ENCODE measurements at regions not wholly inside any gene's neighbourhood (a gene's known extent, or its start where the extent isn't known, plus 50 kb on each side); places are given as distances from the start of the nearest gene placed in this dataset.

DNA sequence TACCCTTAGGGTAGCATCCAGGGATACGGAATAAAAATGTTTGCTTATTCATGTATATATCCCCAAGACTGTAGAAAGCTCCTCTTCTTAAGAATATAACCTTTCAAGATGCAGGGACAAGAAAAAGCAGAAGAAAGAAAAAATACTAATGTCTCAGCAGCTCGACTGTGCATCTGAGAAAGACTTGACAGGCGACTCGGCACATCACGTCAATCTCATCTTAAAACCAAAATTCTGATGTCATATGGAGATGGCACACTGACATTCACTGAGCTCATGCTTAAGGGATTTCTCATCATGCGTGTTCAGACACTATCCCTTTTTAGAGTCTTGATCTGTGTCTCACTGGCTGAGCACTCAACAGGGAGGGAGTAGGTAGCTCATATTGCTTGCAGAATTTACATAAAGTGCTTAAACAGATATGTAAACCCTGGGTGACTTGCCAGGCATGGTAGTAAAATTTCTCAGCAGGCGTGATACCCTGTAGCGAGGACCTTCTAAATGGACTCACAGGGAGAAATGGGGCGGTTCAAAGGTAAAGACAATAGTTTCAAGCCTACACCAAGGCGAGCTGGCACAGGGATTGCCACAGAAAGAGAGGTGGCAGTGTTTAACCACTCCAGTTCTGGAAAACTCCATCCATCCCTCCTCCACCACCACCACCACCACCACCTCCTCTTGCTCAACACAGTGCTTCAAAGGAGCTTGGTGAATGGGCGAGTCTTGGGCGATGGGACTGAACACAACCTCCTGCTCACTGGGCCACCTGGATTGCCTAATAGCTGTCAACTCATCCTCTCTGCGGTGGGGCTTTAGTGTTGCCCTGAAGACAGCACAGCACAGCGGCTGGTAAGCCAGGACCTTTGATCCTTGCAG, 330.5 kb downstream of the TFAP2A start:
- TF ChIP-seq, protein P1, sequence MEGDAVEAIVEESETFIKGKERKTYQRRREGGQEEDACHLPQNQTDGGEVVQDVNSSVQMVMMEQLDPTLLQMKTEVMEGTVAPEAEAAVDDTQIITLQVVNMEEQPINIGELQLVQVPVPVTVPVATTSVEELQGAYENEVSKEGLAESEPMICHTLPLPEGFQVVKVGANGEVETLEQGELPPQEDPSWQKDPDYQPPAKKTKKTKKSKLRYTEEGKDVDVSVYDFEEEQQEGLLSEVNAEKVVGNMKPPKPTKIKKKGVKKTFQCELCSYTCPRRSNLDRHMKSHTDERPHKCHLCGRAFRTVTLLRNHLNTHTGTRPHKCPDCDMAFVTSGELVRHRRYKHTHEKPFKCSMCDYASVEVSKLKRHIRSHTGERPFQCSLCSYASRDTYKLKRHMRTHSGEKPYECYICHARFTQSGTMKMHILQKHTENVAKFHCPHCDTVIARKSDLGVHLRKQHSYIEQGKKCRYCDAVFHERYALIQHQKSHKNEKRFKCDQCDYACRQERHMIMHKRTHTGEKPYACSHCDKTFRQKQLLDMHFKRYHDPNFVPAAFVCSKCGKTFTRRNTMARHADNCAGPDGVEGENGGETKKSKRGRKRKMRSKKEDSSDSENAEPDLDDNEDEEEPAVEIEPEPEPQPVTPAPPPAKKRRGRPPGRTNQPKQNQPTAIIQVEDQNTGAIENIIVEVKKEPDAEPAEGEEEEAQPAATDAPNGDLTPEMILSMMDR (IDR thresholded peaks at IDR 0.05; ENCODE audit: low read depth, low read length, missing input control): no peak
- no peak for TF ChIP-seq TAF1 (conservative IDR thresholded peaks at IDR 0.05)
- TF ChIP-seq, protein P2, sequence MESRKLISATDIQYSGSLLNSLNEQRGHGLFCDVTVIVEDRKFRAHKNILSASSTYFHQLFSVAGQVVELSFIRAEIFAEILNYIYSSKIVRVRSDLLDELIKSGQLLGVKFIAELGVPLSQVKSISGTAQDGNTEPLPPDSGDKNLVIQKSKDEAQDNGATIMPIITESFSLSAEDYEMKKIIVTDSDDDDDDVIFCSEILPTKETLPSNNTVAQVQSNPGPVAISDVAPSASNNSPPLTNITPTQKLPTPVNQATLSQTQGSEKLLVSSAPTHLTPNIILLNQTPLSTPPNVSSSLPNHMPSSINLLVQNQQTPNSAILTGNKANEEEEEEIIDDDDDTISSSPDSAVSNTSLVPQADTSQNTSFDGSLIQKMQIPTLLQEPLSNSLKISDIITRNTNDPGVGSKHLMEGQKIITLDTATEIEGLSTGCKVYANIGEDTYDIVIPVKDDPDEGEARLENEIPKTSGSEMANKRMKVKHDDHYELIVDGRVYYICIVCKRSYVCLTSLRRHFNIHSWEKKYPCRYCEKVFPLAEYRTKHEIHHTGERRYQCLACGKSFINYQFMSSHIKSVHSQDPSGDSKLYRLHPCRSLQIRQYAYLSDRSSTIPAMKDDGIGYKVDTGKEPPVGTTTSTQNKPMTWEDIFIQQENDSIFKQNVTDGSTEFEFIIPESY (IDR thresholded peaks at IDR 0.05): no peak
- TF ChIP-seq RXRA (IDR thresholded peaks at IDR 0.05): no peak
- no peak for TF ChIP-seq GABPA (IDR thresholded peaks at IDR 0.05 in 1 of 2, conservative IDR thresholded peaks at IDR 0.05 in 1 of 2)
- no peak for TF ChIP-seq YY1 (IDR thresholded peaks at IDR 0.05)
- TF ChIP-seq, protein P3, sequence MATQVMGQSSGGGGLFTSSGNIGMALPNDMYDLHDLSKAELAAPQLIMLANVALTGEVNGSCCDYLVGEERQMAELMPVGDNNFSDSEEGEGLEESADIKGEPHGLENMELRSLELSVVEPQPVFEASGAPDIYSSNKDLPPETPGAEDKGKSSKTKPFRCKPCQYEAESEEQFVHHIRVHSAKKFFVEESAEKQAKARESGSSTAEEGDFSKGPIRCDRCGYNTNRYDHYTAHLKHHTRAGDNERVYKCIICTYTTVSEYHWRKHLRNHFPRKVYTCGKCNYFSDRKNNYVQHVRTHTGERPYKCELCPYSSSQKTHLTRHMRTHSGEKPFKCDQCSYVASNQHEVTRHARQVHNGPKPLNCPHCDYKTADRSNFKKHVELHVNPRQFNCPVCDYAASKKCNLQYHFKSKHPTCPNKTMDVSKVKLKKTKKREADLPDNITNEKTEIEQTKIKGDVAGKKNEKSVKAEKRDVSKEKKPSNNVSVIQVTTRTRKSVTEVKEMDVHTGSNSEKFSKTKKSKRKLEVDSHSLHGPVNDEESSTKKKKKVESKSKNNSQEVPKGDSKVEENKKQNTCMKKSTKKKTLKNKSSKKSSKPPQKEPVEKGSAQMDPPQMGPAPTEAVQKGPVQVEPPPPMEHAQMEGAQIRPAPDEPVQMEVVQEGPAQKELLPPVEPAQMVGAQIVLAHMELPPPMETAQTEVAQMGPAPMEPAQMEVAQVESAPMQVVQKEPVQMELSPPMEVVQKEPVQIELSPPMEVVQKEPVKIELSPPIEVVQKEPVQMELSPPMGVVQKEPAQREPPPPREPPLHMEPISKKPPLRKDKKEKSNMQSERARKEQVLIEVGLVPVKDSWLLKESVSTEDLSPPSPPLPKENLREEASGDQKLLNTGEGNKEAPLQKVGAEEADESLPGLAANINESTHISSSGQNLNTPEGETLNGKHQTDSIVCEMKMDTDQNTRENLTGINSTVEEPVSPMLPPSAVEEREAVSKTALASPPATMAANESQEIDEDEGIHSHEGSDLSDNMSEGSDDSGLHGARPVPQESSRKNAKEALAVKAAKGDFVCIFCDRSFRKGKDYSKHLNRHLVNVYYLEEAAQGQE (IDR thresholded peaks at IDR 0.05): no peak
- TF ChIP-seq, protein P4, sequence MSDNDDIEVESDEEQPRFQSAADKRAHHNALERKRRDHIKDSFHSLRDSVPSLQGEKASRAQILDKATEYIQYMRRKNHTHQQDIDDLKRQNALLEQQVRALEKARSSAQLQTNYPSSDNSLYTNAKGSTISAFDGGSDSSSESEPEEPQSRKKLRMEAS (IDR thresholded peaks at IDR 0.05): no peak
- TF ChIP-seq JUND (IDR thresholded peaks at IDR 0.05): no peak
- TF ChIP-seq, protein P5, sequence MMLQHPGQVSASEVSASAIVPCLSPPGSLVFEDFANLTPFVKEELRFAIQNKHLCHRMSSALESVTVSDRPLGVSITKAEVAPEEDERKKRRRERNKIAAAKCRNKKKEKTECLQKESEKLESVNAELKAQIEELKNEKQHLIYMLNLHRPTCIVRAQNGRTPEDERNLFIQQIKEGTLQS (IDR thresholded peaks at IDR 0.05): no peak
- TF ChIP-seq EGR1 (IDR thresholded peaks at IDR 0.05; ENCODE audit: low read depth in 2 of 2): no peak
- TF ChIP-seq RAD21 (IDR thresholded peaks at IDR 0.05): no peak
- TF ChIP-seq NR2F2 (IDR thresholded peaks at IDR 0.05): no peak

Measured in liver (tissue), 3 donors.